GM12874 (cell line): ENCODE measurements at regions not wholly inside any gene's neighbourhood (a gene's known extent, or its start where the extent isn't known, plus 50 kb on each side); places are given as distances from the start of the nearest gene placed in this dataset.

Experiments used
- TF ChIP-seq, protein P1 (sequence below): IDR thresholded peaks from 2 replicates; pipeline ENCODE4 v1.5.1; 2011; ENCODE audit warnings: low read depth, mild to moderate bottlenecking, control low read depth, low read length, moderate library complexity; ENCODE audit not compliant: insufficient read depth

DNA sequence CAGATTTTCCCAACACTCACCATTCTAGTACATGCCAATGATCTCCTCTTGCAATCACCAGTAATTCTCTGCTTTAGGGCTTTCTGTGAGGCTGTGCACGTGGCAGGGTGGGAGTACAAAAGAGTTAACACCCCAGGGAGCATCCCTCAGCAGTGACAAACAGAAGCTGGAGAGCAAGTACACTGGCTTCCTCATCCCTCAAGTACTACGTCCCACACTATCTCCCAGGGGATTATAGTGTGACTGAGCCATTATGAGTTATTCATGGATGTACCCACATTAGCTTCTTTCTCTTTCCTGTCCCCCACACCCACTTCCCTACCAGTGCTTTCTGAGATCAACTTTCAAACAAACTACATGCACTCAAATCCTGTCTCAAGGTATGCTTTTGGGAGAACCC lies 1216.5 kb upstream of the AUTS2 start:
- TF ChIP-seq, protein P1, sequence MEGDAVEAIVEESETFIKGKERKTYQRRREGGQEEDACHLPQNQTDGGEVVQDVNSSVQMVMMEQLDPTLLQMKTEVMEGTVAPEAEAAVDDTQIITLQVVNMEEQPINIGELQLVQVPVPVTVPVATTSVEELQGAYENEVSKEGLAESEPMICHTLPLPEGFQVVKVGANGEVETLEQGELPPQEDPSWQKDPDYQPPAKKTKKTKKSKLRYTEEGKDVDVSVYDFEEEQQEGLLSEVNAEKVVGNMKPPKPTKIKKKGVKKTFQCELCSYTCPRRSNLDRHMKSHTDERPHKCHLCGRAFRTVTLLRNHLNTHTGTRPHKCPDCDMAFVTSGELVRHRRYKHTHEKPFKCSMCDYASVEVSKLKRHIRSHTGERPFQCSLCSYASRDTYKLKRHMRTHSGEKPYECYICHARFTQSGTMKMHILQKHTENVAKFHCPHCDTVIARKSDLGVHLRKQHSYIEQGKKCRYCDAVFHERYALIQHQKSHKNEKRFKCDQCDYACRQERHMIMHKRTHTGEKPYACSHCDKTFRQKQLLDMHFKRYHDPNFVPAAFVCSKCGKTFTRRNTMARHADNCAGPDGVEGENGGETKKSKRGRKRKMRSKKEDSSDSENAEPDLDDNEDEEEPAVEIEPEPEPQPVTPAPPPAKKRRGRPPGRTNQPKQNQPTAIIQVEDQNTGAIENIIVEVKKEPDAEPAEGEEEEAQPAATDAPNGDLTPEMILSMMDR: no peak

DNA sequence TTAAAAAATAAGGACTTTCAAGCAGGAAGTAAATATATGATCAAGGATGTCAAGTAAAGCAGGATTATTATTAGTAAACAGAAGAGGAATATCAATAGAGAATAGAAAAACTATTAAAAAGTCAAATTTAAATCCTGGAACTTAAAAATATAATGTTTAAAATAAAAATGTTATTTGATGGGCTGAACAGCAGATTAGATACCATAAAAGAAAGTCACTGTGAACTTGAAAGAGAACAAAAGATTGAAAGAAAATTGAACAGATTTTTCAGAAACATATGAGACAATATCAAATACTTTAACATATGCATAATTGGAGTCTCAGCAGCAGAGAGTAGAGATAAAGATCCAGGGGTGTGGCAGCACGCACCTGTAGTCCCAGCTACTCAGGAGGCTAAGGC lies 1213.7 kb upstream of the AUTS2 start:
- TF ChIP-seq, protein P1: no peak

DNA sequence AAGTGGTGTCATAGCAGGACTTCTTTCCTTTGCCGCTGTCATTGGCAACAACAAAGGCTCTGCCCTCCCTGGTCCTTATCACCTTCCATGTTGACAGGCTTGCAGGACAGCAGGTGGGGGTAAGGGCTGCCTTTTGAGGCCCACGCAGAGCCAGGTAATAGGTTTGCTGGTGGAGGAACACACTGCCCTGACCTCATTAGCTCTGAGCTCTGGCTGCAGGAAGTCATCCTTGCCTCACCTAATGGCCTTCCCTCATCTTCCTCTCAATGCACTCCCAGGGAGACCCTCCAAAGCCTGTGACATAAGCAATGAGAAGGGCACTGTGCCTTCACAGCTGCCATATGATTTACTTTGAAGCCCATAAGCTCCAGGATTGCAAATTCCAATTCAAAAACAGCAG lies 1205.2 kb upstream of the AUTS2 start:
- TF ChIP-seq, protein P1: no peak

DNA sequence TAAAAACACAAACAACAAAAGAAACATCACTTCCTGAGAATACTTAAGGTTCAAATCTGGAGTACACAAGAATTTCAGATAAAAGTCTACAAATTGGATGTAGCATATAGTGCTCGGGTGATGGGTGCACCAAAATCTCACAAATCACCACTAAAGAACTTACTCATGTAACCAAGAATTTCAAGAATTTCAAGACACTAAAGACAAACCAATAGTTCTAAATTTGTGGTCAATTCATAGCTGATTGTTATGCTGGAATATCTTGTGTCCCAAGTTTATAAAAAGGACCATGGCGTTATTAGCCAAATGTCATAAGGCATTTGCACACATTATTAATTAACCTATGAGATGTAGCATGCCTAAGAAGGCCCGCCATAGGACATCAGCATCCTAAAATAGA lies 1204.1 kb upstream of the AUTS2 start:
- TF ChIP-seq, protein P1: no peak

DNA sequence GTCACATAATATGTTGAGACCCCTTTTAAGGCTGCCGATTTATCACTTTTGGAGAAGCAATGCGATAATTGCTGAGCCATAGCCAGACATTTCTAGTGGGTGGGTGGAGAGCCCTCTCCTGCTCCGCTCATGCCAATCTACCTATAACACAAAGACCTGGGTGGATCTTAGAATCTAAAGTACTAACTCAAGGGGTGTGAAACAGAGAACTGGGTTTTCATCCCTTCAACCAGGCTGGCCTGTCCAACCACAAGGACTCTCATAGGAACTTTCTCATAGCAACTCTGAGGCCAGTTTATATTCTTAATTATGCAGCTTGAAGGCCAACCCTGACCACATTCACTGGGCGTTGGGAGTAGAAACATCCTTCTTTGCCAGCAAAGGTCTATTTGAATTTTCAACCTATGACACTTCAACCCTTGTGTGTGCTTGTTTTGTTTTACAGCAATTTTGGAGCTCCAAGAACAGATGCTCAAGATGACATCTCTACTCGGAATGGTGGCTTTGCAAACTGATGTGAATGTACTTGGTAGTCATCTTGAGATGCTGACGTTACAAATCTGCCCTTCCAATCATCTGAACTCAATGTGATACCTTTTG lies 1198.2 kb upstream of the AUTS2 start:
- TF ChIP-seq, protein P1: no peak

DNA sequence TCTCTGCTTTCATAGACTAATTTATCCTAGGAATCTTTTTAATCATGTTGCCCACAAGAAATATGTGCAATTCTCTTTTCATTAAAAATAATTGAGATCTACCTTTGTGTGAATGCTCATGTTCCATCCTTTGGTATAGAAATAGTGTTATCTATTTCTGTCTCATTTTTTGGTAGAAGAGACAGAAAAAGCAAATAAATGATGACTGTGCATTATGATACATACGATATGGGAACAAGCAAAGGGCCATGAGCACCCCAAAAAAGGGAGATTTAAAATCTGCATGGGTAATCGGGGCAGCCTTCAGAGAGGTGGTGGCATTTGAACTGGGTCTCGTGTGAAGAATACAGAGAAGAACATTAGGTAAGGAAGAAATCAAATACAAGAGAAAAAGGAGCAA lies 1197.5 kb upstream of the AUTS2 start:
- TF ChIP-seq, protein P1: no peak

DNA sequence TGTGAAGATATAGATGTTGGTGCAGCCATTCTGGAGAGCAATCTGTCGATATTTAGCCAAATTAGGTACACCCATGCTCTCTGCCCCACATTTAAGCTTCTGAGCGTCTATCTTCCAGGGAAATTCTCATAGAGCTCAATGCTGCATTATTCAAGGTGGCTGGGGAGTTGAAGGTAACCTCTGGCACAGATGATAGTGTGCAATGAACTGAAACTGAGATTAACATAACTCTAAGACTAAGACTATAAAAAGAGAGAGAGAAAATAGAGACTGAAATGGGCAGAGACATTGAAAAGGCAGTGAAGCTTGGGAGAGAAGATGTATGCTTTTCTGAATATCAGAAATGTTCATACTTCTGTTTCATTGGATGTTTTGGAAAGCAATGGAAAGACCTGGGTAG lies 1197.0 kb upstream of the AUTS2 start:
- TF ChIP-seq, protein P1: no peak
